Testis (tissue), 2 donors: ENCODE measurements at regions not wholly inside any gene's neighbourhood (a gene's known extent, or its start where the extent isn't known, plus 50 kb on each side); places are given as distances from the start of the nearest gene placed in this dataset.

Experiments used
- DNase-seq: peaks from one replicate; pipeline ENCODE4 v3.0.0-alpha.2; 2019
- H3K27ac ChIP-seq, 2 donors: fragments of 200-600 bp; sonication (generic); one replicate each; pipeline ENCODE4 v1.5.1; 2019
- H3K27me3 ChIP-seq: fragments of 200-600 bp; sonication (generic); one replicate; pipeline ENCODE4 v1.5.1; 2019
- H3K36me3 ChIP-seq: fragments of 200-600 bp; sonication (generic); one replicate; pipeline ENCODE4 v1.5.1; 2017; ENCODE audit warnings: low read depth; ENCODE audit errors: missing control alignments
- H3K4me1 ChIP-seq: fragments of 200-600 bp; sonication (generic); one replicate; pipeline ENCODE4 v1.5.1; 2019
- H3K4me3 ChIP-seq, 2 donors: fragments of 200-600 bp; sonication (generic); one replicate each; pipeline ENCODE4 v1.5.1; 2017 to 2019
- H3K9me3 ChIP-seq: fragments of 200-600 bp; sonication (generic); one replicate; pipeline ENCODE4 v1.5.1; 2017
- POLR2A ChIP-seq: fragments of 450-650 bp; IDR thresholded peaks from one replicate; pipeline ENCODE4 v1.6.1; 2017; ENCODE audit warnings: antibody characterized with exemption, mild to moderate bottlenecking, moderate library complexity
- WGBS, 2 donors: methylation state at CpG; one replicate each; pipeline ENCODE4 v1.1.5; 2018; 5-methylcytosine and 5-hydroxymethylcytosine counted together
- intact Hi-C: fragments of 100-400 bp; cut with DNase I; formaldehyde crosslinking; loops from one replicate; pipeline ENCODE4 v1.15.1; 2023; ENCODE audit warnings: low total_unique reads
- TF ChIP-seq, protein P1 (sequence below), 3 experiments: fragments of 450-650 bp in 2 of 3; fragments of 200-600 bp in 1 of 3; sonication (generic) in 1 of 3; IDR thresholded peaks; one replicate each; pipeline ENCODE4 v1.5.1; 2016 to 2019; ENCODE audit warnings: antibody characterized with exemption in 3 of 3, mild to moderate bottlenecking in 2 of 3, moderate library complexity in 1 of 3

DNA sequence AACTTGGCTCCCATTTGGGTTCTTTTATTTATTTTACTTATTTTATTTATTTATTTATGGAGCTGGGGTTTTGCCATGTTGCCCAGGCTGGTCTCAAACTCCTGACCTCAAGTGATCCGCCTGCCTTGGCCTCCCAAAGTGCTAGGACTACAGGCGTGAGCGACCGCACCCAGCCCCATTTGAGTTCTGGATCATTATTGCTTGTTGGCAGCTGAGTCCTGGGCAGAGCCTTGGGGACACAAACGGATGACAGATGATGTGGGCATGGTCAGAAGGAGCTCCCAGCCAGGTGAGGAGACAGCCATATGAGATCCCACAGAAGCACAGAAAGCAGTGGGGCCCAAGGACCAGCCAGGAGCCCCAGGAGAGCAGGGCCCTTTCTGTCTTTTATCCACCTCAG lies 254.0 kb downstream of the MATN1 start:
- Histone ChIP-seq H3K4me1 (no peaks in the 10 kb centered on the region), H3K27me3 (no peaks in the 10 kb centered on the region), H3K27ac (no peak overlapping the region), H3K4me3 (no peak overlapping the region), H3K9me3 (no peaks in the 10 kb centered on the region), H3K36me3 (no peaks in the 10 kb centered on the region)
- TF ChIP-seq, protein P1, sequence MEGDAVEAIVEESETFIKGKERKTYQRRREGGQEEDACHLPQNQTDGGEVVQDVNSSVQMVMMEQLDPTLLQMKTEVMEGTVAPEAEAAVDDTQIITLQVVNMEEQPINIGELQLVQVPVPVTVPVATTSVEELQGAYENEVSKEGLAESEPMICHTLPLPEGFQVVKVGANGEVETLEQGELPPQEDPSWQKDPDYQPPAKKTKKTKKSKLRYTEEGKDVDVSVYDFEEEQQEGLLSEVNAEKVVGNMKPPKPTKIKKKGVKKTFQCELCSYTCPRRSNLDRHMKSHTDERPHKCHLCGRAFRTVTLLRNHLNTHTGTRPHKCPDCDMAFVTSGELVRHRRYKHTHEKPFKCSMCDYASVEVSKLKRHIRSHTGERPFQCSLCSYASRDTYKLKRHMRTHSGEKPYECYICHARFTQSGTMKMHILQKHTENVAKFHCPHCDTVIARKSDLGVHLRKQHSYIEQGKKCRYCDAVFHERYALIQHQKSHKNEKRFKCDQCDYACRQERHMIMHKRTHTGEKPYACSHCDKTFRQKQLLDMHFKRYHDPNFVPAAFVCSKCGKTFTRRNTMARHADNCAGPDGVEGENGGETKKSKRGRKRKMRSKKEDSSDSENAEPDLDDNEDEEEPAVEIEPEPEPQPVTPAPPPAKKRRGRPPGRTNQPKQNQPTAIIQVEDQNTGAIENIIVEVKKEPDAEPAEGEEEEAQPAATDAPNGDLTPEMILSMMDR (IDR thresholded peaks at IDR 0.05): no peak
- TF ChIP-seq POLR2A: no peak
- DNase-seq: no peak
- intact Hi-C loops: no loop called here
- 75 to 87% methylated on average over 5 of the region's 5 CpGs for WGBS, 2 donors

DNA sequence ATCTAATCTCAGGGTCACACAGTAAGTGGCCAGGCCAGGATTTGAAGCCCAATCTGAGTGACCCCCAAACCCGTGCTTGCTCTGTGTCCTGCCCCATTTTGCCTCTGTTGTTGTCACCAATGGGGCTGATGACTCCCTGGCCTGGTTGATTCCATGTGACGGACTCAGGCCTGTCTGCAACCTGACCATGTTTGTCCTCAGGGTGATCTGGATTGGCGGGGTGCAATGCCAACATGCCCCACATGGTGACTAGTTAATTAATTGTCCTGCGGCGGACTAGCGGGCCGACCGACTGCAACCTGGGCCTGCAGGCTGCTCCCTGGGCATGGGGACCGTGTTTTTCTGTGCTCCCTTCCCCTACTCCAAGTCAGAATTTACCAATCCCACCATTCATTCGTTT lies 256.3 kb downstream of the MATN1 start:
- Histone ChIP-seq H3K27ac (no peak overlapping the region), H3K9me3 (no peaks in the 10 kb centered on the region), H3K27me3 (no peaks in the 10 kb centered on the region), H3K4me1 (no peaks in the 10 kb centered on the region), H3K36me3 (no peaks in the 10 kb centered on the region), H3K4me3 (no peak overlapping the region)
- intact Hi-C loops: no loop called here
- no peak for DNase-seq
- TF ChIP-seq, protein P1 (IDR thresholded peaks at IDR 0.05): no peak
- no peak for TF ChIP-seq POLR2A
- 92 to 94% methylated on average over 10 of the region's 10 CpGs for WGBS, 2 donors

GRCh38 chr1:30466610-30467009 lies 256.8 kb downstream of the MATN1 start:
- DNase-seq: no peak
- H3K27me3 ChIP-seq: no peaks in the 10 kb centered on the region
- H3K9me3 ChIP-seq: no peaks in the 10 kb centered on the region
- intact Hi-C loops: no loop called here
- no peak overlapping the region for H3K4me3 ChIP-seq
- H3K27ac ChIP-seq: no peak overlapping the region
- no peak for TF ChIP-seq POLR2A
- TF ChIP-seq, protein P1 (IDR thresholded peaks at IDR 0.05): no peak
- H3K4me1 ChIP-seq: no peaks in the 10 kb centered on the region
- 75 to 79% methylated on average over 3 of the region's 3 CpGs for WGBS, 2 donors
- no peaks in the 10 kb centered on the region for H3K36me3 ChIP-seq

DNA sequence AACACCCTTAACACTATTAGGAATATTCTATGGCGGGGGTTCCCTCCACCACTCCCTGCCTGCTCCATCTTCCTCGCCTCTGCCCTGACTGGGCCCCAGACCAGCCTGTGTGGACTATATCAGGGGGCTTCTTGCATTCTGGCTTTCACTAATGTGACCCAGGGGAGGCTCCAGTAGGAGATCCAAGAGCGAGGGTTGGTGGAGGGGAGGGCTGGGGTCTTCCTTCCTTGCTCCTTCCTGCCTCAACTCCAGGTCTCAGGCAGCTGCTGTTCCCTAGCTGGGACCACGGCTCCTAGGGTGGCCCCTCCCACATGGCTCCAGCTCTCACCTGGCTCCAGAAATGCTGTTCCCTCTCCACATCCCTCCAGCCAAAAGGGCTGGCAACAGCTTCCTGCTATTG lies 257.4 kb downstream of the MATN1 start:
- no peak overlapping the region for H3K4me3 ChIP-seq
- 59 to 71% methylated on average over 3 to 4 of the region's 4 CpGs for WGBS, 2 donors
- no peaks in the 10 kb centered on the region for H3K27me3 ChIP-seq
- H3K27ac ChIP-seq: no peak overlapping the region
- DNase-seq: no peak
- H3K9me3 ChIP-seq: no peaks in the 10 kb centered on the region
- H3K36me3 ChIP-seq: no peaks in the 10 kb centered on the region
- H3K4me1 ChIP-seq: no peaks in the 10 kb centered on the region
- intact Hi-C loops: no loop called here
- TF ChIP-seq, protein P1 (IDR thresholded peaks at IDR 0.05): no peak
- TF ChIP-seq POLR2A: no peak

DNA sequence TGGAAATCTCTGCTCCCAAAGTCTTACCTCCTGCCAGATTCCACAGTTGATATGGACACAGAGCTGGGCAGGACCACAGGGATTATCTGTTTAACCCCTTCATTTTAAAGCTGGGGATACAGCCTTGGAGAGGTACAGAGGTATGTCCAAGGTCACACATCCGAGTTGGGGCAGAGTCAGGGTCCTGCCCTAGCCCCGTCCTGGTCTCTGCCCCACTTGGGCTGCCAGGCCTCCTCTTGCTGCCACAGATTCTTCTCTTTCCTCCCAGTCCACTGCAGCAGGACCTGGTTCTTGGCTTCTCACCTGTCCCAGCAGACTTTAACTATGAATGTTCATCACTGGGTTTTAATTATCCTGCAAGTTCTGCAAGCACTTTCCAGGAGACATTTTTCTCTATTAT lies 258.3 kb downstream of the MATN1 start:
- Histone ChIP-seq H3K4me1 (no peaks in the 10 kb centered on the region), H3K27me3 (no peaks in the 10 kb centered on the region), H3K27ac (no peak overlapping the region), H3K4me3 (no peak overlapping the region), H3K9me3 (no peaks in the 10 kb centered on the region), H3K36me3 (no peaks in the 10 kb centered on the region)
- TF ChIP-seq, protein P1 (IDR thresholded peaks at IDR 0.05): no peak
- no peak for TF ChIP-seq POLR2A
- intact Hi-C loops: no loop called here
- DNase-seq: no peak
- WGBS, 2 donors: 60 to 84% methylated on average over 2 of the region's 2 CpGs
